Neural progenitor cell (in vitro differentiated cells): ENCODE measurements at regions not wholly inside any gene's neighbourhood (a gene's known extent, or its start where the extent isn't known, plus 50 kb on each side); places are given as distances from the start of the nearest gene placed in this dataset.

Experiments used
- EZH2 ChIP-seq: fragments of 200-600 bp; sonication (generic); IDR thresholded peaks from 2 replicates; pipeline ENCODE4 v1.6.1; 2017; ENCODE audit warnings: antibody characterized with exemption, mild to moderate bottlenecking, moderate library complexity
- TF ChIP-seq, protein P1 (sequence below): fragments of 200-600 bp; sonication (generic); IDR thresholded peaks from 2 replicates; pipeline ENCODE4 v1.5.1; 2017; ENCODE audit warnings: antibody characterized with exemption, mild to moderate bottlenecking

GRCh38 chr7:12094365-12094921 is 116.7 kb upstream of the TMEM106B start:
- TF ChIP-seq, protein P1, sequence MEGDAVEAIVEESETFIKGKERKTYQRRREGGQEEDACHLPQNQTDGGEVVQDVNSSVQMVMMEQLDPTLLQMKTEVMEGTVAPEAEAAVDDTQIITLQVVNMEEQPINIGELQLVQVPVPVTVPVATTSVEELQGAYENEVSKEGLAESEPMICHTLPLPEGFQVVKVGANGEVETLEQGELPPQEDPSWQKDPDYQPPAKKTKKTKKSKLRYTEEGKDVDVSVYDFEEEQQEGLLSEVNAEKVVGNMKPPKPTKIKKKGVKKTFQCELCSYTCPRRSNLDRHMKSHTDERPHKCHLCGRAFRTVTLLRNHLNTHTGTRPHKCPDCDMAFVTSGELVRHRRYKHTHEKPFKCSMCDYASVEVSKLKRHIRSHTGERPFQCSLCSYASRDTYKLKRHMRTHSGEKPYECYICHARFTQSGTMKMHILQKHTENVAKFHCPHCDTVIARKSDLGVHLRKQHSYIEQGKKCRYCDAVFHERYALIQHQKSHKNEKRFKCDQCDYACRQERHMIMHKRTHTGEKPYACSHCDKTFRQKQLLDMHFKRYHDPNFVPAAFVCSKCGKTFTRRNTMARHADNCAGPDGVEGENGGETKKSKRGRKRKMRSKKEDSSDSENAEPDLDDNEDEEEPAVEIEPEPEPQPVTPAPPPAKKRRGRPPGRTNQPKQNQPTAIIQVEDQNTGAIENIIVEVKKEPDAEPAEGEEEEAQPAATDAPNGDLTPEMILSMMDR: no peak
- no peak for TF ChIP-seq EZH2
